DMS153 (cell line): ENCODE measurements at regions not wholly inside any gene's neighbourhood (a gene's known extent, or its start where the extent isn't known, plus 50 kb on each side); places are given as distances from the start of the nearest gene placed in this dataset.
A peak's percentile ranks its signal among the peaks of the same experiment; 100 is the strongest.
"Not testable (repeated sequence)": the region's sequence is repeated elsewhere in the genome, so short reads cannot be mapped to it uniquely, and the experiment has no call there.

Experiments
- DNase-seq: peaks from one replicate; lab custom pipeline; 2025; lab: John Stamatoyannopoulos, UW

DNA sequence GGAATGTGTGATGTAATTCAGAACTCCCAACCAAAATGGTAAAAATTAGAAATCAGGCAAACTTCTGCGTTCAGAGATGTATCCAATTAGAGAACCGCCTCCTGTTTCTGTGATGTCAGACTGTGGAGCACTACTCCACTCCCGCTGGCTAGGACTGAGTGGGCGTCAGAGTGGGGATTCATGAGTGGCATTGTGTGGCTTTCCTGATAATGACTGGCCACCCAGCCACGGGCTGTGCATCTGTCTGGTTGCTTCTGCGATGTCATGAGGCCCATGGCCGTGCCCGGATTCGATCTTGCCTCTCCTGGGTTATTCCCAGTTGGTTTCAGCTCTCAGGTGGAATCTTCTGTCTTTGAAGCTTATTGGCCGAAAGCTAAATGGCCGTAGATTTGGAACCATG is 87.1 kb upstream of the KCNA1 start:
- no peak for DNase-seq

DNA sequence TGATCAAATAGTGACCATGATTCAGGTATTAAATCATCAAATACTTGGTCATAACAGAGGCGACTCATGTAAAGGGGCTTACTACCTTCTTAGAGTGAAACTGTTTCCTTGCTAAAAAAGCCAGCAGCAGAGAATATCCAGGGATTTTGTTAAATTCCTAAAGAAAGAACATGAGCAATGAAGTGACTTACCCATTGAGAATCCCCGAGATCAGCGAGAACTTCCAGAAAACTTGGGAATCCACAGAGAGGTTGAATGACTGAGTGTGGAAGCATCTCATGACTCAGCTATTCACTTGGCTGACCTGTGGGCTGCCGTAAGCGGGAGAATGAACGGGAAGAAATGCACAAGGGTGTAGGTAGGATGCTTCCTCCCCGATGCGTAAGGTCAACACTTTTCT is 85.3 kb upstream of the KCNA1 start:
- no peak for DNase-seq

DNA sequence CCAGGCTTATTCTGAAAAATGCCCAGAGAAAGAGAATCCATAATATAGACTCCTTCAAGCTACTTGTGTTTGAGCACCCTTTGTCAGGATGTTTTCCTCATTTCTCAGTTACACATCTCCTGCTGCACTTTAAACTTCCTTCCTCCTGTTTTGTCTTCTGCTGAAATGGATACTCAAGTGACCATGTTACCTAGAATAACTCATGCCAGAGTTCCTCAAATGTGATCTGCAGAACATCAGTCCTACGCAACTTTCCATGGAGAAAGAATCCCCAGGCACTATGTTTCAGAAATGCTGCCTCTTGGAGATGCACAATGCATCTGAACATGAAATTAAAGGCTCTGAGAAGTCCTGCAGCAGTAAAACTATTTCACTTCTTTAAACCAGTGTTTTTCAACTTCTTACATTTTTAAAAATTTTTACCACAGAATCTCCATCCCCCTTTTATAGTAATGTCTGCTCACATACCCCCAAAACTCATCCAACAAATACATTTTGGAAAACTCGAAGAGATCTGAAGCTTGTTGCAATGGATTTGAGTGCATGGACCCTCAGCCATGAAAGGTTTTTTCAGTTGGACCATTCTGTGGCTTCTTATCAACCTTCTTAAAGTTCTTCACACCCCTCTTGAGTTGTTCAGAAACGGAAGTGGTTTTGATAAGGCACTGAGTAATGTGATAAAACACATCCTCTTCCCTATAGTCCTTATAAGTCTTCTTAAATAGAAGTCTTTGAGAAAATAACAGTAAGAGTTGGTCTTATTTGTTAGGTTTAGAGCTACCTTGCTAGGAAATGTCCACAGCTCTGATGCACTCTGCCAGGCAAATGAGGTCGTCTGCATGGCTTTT is 84.5 kb upstream of the KCNA1 start:
- DNase-seq: no peak

DNA sequence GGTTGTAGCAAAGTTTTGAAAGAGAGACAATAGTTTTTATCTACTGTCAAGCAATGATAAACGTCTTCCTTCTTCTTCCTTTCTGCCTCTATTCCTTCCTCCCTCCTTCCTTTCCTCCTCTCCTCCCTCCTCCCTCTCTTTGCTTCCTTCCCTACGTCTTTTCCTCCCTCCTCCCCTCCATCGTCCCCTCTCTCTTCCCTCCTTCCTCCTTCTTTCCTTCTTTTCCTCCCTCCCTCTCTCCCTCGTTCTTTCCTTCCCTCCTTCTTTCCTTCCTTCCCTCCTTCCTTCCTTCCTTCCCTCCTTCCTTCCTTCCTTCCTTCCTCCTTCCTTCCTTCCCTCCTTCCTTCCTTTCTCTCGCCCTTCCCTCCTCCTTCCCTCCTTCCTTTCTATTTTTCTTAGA is 82.8 kb upstream of the KCNA1 start:
- no peak for DNase-seq

- DNase-seq: no peak
These were observed 81.5 kb upstream of the KCNA1 start for GRCh38 chr12:4828176-4828575.

GRCh38 chr12:4829161-4829792 is 80.4 kb upstream of the KCNA1 start:
- DNase-seq: no peak

GRCh38 chr12:4829793-4830162 is 79.9 kb upstream of the KCNA1 start:
- DNase-seq: peak; percentile 23

DNA sequence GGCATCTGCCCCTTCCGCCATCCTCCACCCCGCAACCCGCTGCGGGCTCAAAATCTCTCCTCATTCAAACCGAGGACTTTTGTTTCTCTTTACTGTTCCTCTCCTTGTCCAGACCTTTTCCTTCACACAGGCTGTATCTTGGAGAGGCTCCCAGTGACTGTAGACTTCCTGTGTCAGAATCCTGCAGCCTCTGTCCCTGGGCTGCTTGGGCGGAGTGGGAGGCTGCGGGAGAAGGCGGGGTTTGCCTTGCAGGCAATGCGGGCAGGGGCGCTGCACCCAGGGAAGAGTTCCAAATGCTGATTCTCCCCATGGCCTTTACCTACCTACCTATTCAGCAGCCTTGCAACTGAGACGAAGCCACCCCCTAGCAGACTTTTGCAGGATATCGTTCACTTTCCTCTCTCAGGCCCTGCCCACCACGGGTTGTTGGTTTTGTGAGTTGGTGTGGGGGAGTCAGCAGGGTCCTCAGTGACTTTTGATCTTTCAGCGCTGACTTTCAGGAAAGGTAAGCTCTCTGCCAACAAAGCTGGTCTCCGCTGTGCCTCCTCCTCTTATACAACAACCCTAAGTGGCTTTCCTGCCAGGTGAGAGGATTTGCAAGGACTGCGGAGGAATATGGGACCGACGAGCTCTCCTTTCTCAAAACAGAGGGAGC is 79.0 kb upstream of the KCNA1 start:
- no peak for DNase-seq

DNA sequence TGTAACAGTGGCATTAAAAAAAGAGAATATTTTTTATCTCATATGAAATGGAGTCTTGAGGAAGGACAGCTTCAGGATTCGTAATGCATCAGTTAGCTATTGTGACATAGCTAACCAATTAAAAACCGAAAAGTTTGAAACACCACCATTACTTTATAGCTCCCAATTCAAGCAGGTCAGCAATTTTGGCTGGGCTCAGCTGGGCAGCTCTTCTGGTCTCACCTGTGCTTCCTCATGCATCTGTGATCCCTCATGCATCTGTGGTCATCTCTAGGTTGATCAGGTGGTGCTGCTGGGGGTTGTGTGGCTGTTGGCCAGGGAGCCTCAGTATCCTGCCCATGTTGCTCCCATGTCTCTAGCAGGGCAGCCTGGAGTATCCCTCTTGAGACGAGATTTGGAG is 76.7 kb upstream of the KCNA1 start:
- no peak for DNase-seq

DNA sequence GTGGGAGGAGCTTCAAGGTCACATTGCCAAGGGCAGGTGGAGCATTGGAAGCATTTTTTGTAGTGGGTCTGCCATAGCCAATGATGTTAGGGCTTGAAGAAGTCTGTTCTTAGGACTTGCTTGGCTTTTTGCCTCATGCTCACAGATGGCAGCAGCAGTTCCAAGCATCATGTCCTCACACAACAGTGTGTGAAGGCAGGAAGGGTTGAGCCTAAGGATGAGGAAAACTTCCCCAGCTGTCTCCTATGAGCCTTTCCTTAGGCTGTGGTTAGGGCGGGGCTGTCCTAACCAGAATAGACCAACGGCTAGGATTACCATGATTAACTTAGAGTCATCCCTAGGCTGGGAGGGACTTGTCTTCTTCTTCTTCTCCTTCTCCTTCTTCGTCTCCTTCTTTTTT is 76.2 kb upstream of the KCNA1 start:
- no peak for DNase-seq

- DNase-seq: not testable (repeated sequence)
These were observed 67.3 kb upstream of the KCNA1 start for GRCh38 chr12:4842401-4842800.

GRCh38 chr12:4843907-4844306 is 65.8 kb upstream of the KCNA1 start:
- no peak for DNase-seq

GRCh38 chr12:4847713-4848112 is 62.0 kb upstream of the KCNA1 start:
- DNase-seq: no peak

- no peak for DNase-seq
These were observed 60.6 kb upstream of the KCNA1 start for GRCh38 chr12:4849115-4849541.

DNA sequence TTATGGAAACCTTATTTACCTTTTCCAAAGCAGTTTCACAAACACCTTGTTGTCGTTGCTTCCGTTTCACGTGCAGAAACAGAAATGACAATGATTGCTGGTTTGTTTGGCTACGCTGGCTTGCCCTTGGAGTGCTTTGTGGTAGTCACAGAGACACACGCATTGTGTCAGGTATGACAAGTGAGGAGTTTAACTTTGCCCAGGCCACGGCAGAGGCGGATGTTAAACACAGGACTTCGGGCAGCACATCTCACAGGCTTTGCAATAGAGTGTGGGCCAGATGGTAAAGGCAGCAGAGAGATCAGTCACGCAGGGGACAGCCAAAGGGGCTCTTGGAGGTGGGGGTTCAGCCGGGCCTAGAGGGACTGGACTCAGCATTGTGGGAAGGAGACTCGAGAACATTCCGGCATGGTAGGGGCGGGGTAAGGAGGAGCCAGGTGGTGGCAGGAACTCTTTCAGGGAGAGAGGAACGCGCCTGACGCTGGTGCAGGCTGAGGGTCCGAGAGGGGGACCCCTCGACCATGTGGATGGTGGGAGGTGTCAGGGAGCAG is 59.8 kb upstream of the KCNA1 start:
- DNase-seq: no peak

DNA sequence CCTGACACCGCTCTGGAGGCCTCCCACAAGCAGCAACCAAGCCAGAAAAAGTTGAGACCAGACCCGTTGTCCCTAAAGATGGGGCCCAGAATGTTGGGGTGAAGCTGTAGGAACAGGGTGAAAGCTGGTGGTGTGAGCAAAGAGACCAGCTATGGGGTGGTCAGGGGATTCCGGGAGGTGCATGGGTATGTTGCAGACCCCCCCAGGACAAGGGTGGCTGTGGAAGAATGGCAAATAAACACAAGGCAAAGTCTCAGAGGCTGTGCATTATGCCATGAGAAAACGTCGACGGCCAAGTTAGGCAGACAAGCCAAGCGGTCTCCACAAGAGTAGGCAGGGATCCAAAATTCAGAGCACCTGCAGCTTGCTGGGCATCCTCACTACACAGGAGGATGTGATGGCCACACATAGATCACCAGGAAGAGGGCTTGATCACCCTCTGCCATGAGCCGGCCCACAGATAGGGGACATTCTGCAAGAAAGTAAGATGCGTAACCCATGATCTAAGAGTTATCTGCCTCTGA is 58.8 kb upstream of the KCNA1 start:
- no peak for DNase-seq

DNA sequence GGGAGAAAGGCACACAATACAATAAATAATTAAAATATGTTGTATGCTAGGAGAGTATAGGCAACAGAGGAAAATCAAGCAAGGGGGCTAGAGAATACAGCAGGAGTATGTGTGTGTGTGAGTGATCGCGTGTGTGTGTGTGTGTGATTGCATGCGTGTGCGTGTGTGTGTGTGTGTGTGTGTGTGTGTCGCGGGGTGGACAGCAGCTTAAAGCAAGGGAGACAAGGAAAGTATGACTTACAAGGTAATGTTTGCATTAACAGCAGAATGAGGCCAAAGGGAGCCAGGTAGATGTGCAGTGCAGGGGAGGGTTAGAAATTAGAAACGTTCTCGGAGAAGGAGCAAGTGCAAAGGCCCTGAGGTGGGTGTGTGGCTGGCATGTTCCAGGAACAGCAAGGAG is 57.4 kb upstream of the KCNA1 start:
- DNase-seq: no peak

GRCh38 chr12:4852911-4853310 is 56.8 kb upstream of the KCNA1 start:
- no peak for DNase-seq

DNA sequence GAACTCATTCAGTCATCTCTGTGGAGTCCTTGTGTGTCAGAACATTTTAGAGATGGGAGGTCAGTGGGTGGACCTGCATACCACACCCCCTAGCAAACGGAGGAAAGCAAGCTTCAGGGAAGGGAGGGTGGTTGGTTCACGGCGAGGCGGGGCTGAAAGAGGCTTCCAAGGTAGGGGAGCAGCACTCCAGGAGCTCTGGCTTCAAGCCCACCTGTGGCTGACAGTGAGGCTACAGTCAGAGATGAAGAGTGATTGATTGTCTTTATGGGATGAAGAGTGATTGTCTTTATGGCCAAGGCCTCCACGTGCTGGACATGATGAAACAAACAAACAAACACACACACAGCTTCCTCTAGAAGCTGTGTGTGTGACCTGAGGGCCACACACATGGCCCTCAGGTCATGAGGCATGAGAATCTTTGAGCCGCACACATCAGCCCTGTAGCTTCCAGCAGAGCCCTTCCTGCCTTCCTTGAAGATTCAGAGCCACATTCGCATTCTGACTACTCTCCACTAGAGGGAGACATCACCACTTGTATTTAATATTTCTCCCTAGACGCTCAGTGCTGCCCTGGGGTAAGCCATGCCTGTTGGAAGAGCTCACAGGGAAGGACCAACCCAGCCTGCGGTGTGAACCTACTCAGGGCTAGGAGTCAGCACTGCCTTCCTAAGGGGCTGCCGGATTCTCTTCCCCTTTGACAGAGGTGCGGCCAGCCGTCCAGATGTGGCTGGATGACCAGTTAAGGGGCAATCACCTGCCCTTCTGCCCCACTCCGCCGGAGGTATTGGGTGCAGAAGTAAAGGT is 54.4 kb upstream of the KCNA1 start:
- peak; percentile 72 for DNase-seq

- DNase-seq: peak; percentile 69
These were observed 53.1 kb upstream of the KCNA1 start for GRCh38 chr12:4856596-4856995.

DNA sequence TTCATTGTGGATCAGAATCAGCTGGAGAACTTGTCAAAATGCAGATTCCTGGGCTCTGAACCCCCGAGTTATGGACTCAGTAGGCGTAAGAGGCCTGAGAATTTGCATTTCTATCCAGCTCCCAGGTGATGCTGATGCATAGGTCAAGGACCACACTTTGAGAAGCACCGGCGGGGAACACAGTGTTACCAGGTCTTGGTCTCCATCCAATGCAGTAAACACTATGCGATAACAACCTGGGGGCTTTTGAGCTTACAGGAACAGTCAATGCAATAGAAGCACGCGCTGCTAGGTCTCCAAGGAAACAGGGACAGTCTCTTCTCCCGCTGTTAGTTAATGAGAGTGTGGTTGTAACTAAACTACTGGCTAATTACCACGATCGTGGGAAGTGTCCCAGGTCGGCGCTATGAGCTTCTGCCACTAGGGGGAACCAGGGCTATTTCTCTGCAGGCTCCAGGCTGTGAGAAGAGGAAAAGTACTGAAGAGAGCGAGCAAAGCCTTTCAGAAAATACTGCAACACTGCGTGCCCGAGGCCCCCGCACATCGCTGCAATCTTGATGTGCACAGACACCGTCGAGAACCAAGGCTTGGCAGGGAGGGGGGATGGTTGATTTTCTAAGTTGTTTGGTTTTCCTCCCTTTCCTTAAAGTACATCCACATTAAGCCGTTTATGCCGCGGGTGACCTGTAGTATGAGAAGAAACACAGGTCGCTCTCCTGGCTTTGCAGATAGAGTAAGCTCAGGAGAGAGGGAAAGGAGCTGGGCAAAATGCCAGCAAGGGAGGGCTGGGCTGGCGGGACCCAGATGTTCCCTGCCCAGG is 52.0 kb upstream of the KCNA1 start:
- DNase-seq: peak; percentile 77
